ENCODE measurements at regions not wholly inside any gene's neighbourhood (a gene's known extent, or its start where the extent isn't known, plus 50 kb on each side); places are given as distances from the start of the nearest gene placed in this dataset.

DNA sequence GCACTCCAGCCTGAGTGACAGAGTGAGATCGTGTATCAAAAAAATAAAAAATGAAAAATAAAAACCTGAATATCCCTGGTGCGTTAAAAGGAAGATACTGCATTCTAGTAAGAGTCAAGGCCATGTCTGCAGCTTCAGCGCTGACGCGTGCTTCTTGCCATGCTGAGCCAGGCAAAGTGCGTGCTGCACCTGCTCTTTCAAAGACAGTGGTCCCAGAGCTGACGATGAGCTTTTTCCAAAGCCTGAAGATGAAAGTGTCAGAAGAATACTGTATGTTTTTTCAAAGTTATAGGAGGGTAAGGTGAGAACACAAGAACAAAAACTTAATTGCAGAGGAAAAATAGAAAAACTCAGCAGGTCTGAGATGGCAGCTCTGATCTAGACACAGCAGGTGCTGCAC is 115.1 kb downstream of the RNASET2 start:
- no peak for DNase-seq

DNA sequence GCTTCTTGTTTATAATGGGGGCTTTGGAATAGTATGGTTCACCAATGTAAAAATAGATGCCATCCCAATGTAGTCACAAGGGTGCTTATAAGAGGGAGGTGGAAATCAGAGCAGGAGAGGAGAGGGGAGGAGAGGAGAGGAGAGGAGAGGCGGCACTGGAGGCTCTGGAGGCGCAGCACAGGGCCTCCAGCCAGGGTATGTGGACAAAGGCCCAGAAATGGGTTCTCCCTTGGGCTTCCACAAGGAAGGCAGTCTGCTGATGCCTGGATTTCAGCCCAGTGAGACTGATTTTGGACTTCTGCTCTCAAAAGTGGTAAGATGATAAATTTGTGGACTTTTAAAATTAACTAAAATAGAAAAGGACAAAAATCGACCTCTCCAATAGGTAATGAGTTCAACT is 116.8 kb downstream of the RNASET2 start:
- DNase-seq: no peak

DNA sequence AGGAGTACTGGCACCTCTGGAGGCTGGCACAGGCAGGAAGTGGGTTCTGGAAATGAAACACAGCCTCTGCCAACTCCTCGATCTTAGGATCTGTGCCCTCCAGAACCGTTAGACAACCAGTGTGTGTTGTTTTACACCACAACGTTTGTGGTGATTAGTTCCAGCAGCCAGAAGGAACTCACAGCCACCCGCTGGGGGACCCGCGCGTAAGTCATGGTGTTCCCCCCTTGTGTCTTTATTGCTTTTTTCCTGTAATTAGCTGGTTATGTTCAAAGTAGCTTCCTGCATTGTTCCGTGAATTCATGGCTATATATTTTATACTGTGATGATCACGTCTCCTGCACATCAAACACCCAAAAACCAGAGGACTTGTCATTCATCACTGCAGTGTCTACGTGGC is 117.4 kb downstream of the RNASET2 start:
- DNase-seq: no peak

DNA sequence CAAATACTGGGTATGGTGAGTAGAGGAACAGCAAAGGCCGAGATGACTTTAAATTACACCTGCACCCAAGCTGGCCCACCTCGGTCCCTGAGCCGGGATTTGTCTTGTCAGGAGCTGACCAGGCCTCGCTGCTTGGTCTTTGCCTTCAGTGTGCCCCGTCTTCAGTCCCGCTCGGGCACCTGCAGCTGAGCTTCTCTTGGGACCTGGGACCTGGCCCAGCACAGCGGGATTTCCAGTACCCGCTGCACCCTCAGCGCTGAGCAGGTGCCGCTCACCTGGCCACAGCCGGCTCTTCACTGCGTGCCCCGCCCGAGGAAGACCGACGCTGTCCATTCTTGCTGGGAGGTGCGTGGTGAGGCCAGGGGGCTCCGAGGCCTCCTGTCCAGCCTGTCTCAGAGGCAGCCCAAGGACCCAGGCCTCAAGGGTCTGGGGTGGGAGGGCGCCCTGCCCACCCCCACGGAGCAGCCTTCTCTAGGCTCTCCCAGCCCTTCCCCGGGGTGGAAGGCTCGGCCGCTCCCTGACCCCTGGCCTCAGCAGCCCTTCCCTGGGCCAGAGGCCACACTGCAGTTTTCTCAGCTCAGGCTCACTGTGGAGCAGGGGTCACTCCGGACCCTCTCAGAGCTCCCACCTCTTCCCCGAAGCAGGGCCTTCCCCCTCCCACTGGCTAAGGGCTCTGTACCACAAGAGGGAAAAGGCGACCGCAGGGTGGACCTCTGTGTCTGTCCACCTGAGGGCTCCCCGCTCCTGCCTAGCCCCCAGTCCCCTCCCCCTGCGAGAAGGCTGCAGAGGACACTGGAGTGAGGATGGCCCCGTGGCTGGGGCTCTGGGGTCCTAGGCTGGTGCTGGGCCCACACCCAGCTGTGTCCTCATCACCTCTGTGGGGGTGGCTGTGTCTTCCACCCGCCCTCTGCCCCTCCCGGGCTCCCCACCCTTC is 119.3 kb downstream of the RNASET2 start:
- DNase-seq: no peak

DNA sequence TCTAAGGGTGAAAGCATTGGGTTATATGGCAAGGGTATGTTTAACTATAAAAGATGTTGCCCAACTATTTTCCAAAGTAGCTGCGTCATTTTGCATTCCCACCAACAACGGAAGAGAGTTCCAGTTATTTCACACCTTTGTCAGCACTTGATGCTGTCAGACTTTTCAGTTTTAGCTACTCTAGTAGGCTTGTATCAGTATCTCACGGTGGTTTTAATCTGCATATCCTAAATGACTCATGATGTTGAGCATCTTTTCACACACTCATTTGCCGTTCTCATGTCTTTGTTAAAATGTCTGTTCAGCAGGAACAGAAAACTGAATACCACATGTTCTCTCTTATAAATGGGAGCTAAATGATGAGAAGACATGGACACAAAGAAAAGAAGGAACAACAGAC is 122.3 kb downstream of the RNASET2 start:
- DNase-seq: no peak

DNA sequence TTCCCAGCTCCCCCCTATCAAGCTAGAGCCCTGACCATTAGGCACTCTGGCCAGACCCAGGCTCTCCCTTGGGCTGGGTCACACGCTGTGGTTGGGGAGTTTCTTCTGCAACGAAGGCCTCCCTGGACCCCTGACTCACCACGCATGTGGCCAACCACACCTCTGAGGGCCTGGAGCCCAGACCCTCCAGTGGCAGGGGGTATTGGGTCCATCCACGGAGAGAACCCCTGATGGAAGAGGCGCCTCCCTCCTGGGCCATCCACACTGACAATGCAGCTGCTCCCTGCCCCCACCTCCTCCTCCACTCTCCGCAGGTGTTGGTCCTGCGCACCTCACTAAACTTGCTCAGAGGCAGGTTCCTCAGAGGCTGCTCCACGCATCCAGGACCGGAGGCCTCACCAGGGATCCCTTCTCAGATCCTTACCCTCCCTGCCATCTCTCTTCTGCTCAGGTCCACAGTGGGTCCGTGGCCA is 125.4 kb downstream of the RNASET2 start:
- DNase-seq: no peak

DNA sequence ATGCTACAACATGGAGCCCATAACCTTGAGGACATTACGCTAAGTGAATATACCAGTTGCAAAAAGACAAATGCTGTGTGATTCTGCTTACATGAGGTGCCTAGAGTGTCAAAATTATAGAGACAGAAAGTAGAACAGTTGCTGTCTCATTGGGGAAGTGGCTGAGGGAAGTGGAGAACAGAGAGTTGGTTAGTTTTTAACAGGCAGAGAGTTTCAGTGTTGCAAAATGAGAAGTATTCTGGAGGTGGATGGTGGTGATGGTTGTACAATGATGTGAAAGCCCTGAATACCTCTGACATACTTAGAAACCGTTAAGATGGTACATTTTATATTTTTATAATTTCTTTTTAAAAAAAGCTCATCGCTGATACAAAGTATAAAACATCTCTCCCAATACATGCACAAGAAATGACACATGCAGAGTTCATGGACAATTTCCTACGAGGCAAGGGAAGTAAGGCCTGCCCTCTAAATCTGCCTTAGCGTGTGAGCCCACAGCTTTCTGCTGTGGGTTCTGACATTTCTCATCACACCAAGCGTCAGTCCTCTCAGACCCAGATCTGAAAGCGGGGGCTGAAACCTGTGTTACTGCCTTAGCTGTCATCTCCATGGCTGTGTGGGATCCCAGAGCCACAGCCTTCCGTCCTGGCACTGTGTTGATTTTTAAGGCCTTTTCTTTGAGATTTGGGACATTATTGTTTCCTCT is 126.0 kb downstream of the RNASET2 start:
- peak; percentile 46 for DNase-seq

DNA sequence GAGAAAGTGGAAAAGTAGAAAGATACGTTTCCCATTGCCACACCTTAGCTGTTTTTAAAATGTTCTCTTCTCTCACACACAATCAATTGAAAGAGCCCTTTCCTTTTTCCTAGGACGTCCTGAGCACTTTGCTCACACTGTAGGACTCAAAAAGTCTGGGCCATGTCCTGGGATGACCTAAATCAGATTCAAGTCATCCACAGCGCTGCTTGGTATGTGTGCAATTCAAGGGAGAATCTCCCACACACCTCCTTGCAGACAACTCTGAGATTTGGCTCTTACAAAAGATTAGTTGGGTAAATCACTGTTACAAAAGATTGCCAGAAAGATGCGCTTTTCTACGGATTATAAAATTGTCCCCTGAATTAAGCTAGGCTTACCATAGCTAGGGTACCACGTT is 130.1 kb downstream of the RNASET2 start:
- no peak for DNase-seq

DNA sequence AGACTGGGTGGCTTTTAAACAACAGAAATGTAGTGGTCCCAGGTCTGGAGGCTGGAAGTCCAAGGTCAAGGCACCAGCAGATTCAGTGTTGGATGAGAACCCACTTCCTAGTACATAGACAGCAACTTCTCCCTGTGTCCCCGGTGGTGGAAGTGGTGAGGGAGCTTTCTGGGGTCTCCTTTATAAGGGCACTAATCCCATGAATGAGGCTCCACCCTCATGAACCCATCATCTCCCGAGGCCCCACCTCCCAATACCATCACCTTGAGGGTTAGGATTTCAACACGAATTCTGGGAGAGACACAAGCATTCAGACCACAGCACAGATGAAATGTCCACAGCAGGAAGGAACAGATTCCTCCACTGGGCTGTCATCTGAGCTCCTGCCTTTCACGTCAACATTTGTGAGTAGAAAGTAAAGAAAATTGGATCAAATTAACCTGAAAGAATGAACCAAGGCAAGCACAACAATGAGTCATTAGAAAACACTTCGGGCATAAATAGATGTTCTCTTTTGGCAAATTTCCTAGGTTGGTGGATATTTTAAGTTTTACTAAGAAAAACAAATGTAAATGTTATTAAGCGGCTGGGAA is 130.7 kb downstream of the RNASET2 start:
- no peak for DNase-seq

DNA sequence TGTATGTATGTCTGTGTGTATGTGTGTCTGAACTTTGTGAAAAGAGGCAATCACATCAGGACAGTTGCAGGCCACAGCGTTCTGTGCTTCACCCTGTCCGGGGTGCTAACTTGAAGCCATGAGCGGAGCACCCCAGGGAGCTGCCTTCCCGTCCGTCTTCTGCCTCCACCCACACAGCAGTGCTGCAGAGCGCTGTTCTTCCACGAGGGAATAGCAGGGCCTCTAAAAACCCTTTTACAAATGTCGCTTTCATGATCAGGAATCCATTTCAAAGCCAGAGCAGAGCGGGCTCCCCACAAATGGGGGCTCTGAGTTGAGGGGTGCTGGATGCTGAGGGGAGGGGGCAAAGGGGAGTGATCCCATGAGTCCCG is 131.5 kb downstream of the RNASET2 start:
- DNase-seq: no peak

DNA sequence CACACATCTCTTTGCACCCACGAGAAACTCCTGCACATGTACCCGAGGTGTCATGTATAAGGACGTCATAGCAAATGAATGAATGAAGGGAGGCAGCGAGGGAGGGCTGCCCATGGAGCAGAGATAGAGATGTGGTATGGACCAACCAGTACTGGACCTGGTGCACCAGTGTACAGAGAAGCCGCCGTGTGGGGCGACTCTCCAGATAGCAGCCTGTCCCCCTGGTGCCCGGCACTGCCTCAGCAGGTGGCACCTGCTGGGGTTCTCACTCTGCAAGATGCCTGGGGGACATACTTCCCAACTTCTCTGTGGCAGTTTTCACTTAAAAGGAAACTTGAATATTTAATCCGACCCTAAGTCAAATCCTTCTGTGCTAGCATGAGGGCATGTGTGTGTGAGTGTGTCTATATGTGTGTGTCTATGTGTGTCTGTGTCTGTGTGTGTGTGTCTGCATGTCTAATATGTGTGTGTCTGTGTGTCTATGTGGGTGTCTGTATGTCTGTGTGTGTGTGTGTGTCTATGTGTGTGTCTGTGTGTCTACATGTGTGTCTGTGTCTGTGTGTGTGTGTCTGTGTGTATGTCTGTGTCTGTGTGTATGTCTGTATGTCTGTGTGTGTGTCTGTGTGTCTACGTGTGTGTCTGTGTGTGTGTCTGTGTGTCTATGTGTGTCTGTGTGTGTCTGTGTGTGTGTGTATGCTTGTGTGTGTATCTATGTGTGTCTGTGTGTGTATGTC is 132.0 kb downstream of the RNASET2 start:
- DNase-seq: no peak

DNA sequence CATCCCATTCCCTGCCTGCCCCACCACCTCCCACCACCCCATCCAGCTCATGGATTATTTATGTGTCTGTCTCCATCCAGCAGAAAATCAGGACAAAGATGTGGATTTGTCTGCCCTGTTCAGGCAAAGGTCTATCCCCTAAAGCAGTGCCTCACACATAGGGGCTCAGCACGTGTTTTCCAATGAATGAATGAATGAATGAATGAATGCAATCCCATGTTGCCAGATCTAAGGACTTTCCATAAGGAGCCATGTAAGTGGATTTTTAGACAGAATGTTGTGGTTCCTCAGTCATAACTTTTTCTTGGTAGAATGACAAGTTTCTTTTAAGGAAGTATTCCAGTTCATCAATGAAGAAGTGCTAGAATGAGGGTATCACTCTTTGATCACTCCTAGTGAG is 133.7 kb downstream of the RNASET2 start:
- DNase-seq: no peak

DNA sequence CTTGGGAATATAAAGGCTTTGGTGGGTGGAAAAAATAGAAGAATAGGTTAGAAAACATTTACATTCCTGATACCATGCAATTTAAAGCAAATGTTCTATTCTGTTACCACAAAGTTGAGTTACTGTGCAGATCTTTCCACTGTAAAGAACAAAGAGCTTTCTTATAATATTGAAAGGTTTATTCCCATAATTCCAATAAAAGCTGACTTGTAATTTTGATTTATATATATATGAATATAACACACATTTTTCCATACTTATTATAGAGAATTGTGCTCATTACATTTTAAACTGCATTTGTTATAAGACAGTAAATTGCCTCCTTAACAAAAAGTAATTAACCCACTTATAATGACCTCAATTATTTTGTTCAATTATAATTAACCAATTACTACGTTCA is 135.9 kb downstream of the RNASET2 start:
- DNase-seq: no peak

DNA sequence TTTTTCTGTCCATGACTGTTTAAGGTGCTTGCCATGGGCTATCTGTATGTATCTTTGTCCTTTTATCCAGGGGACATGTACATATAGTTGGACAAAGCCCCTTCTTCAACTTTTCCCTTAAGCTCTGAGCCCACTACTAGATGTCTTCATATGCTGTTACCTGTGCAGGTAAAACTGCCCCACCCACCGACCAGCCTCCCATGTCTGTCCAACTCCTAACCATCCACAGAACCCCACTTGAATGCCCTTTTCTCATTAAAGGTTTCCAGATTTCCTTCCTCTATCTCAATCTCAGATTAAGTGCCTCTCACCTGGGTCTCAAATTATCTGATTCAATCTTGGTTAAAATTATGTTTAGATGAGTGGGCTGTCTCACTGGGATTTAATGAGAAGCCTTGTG is 136.3 kb downstream of the RNASET2 start:
- no peak for DNase-seq

DNA sequence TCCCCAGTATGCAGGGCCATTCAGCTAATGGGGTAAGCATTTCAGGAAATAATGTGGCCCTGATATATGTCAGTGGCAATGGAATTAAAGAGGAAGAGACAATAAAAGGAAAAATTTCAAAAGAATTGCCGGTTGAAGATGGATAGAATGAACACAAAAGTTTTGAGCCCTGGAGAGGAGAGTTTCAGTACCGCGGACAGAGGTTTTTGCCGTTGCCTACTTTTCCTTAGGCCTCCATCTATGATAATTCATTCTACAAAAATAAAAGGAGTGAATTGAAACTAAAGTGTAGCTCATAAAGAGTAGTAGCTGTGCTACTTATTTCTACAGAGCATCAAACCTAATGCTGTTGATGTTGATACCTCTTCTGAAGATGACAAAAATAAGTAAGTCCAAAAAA is 140.7 kb downstream of the RNASET2 start:
- DNase-seq: peak; percentile 47

DNA sequence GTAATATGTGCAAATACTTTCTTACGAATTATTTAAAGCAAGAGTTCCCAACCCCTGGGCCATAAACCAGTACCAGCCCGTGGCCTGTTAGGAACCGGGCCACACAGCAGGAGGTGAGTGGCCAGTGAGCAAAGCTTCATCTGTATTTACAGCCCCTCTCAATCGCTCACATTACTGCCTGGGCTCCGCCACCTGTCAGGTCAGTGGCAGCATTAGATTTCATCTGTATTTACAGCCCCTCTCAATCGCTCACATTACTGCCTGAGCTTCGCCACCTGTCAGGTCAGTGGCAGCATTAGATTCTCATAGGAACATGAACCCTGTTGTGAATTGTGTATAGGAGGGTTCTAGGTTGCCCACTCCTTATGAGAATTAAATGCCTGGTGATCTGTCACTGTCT is 142.0 kb downstream of the RNASET2 start:
- DNase-seq: no peak

DNA sequence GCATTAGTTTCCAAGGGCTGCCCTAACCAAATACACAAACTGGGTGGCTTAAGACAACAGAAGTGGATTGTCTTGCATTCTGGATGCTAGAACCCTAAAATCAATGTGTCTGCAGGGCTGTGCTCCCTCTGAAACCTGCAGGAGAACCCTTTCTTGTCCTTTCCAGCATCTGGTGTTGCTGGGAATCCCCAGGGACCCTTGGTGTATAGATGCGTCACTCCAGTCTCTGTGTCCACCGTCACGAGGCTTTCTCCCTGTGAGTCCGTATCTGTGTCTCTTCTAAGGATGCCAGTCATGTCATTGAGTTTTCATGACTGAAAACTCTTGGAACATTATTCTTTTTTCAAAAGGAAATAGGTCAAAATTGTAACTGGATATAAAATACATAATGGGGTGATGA is 142.9 kb downstream of the RNASET2 start:
- no peak for DNase-seq

DNA sequence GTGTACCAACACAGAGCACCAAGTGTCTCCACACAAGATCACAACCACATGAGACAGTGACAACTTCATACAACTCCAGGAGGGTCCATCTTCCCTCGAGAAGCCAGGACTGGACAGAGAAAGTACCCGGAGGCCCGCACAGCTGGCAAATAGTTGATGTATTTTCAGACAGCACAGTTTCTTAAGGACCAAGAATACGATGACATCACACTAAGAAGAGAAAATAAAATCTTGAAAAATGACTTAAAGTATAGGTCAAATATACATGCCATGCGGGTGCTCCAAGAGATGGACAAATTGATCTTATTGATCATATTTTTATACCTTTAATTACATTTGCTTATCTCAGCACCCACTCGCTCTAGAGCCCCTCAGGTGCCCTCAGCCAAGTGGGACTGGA is 145.5 kb downstream of the RNASET2 start:
- no peak for DNase-seq

DNA sequence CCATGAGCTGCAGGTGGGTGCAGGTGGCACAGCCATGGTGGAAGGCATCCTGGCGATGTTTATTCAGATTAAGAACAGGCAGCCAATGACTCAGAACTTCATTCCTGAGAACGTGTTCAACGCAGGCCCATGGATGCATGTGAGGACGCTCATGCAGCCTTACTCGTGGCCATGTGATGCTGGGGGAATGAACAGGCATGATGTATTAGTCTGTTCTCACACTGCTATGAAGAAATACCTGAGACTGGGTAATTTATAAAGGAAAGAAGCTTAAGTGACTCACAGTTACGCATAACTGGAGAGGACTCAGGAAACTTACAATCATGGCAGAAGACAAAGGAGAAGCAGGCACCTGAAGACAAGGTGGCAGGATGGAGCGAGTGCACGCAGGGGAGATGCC is 146.6 kb downstream of the RNASET2 start:
- no peak for DNase-seq

DNA sequence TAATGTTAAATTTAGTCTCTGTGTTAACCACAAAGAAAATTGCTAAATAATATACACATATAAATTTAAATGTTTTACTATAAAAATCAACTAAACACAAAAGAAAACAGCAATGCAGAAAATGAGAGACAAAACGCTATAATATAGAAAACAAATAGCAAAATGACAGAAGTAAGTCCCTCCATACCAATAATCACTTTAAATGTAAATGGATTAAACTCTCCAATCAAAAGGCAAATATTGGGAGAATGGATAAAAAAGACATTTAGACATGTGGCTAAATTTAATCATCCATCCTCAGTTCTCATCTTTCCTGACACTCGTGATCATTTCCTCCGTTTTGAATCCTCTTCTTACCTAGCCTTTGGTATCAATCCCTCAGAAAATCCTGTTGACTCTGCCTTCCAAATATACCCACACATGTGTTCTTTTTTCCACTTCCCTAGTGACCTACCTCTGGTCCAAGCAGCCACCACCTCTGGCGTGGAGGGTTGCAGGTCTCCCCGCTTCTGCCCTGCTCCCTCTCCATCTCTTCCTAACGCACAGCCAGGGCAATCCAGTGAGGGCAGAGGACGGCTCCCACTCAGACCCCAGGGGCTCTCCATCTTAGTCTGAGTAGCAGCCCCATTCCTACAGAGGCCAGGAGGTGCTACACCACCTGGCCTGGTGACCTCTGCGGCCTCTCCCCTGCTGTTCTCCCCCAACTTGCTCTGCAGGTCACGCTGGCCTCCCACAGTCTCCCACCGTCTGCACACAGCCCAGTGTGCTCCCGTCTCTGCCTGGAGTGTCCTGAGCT is 149.2 kb downstream of the RNASET2 start:
- no peak for DNase-seq

DNA sequence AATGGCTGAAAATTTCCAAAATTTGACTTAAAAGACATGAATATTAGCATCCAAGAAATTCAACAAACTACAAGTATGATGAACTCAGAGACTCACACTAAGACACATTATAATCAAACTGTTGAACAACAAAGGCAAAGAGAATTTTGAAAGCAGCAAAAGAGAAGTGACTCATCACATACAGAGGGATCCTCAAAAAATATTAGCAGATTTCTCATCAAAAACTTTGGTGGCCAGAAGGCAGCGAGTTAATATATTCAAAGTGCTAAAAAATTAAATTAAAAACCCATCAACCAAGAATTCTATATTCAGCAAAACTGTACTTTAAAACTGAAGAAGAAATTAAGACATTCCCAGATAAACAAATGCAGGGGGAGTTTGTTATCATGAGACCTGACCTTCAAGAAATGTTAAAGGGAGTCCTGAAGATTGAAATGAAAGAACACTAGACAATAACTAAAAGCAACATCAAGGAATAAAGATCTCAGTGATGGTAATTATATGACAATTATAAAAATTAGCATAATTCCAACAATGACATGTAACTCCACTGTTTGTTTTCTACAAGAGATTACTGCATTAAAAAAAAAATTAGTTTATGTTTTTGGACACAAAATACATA is 150.0 kb downstream of the RNASET2 start:
- no peak for DNase-seq

DNA sequence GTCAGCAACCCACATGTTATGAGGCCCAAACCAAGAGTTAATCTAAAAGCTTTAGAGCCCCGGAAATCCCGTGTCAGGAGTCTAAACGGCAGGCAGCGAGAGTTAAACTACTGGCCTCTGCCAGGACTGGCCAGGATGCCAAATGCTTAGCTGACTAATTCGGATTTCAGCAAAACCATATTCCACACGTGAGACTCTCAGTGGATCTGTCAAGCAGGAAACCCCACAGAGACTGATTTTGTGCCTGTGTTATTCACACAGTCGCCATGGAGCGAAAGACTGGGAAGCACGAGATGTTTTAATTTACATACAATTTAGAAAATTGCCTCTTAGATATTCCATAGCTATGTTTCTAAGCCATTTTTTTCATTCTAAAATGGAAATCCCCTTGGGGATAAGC is 152.9 kb downstream of the RNASET2 start:
- DNase-seq: no peak
